Retinal pigment epithelial cell (primary cell): ENCODE measurements at regions not wholly inside any gene's neighbourhood (a gene's known extent, or its start where the extent isn't known, plus 50 kb on each side); places are given as distances from the start of the nearest gene placed in this dataset.

Experiments used
- DNase-seq: peaks from one replicate; pipeline ENCODE4 v3.0.0-alpha.2; 2010; ENCODE audit warnings: low read depth
- H3K4me3 ChIP-seq: 2 replicates; pipeline ENCODE4 v1.5.1; 2011; ENCODE audit warnings: mild to moderate bottlenecking, low read length, control low read depth, moderate library complexity
- CTCF ChIP-seq: conservative IDR thresholded peaks from 2 replicates; pipeline ENCODE4 v1.5.1; 2011; ENCODE audit warnings: low read depth, low read length, control low read depth, inconsistent platforms

GRCh38 chr5:3303777-3304176, 291.9 kb upstream of the IRX1 start:
- no peak for TF ChIP-seq CTCF
- DNase-seq = no peak
- H3K4me3 ChIP-seq = no peak overlapping the region

DNA sequence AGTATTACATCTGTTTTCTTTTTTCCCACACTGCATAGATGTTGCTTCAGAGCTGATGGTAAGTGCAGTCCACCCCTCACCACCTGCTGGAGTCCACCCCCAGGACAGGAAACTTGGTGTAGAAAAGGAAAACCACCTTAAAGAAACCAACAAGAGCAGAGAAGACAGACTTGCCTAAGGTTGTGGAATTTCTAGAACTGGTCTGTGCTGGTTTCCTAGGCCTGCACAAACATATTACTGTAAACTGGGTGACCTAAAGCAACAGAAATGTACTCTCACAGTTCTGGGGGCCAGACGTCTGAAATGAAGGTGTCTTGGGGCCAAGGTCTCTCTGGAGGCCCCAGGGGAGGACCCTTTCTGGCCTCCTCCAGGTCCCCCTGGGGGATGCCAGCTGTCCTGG, 293.4 kb upstream of the IRX1 start:
- H3K4me3 ChIP-seq = no peak overlapping the region
- DNase-seq = no peak
- TF ChIP-seq CTCF = no peak

DNA sequence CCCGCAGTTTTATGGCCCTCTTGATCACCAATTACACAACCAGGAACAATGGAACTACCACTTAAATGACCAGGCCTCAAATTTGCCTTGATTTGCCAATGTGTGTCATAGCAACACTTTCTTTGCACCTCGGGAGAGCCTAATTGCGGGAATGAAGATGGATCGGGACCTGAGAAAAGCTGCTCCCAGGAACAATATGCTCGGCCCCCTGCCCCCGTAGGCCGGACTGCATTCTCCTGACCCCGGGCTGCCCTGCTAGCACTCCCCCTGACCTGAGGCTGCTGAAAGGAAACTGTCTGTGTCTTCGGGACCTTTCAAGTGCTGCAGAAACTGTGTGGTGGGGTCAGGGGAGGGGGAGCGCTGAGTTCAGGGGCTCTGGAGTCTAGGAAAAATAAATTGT, 294.3 kb upstream of the IRX1 start:
- no peak for TF ChIP-seq CTCF
- no peak overlapping the region for H3K4me3 ChIP-seq
- DNase-seq = no peak

DNA sequence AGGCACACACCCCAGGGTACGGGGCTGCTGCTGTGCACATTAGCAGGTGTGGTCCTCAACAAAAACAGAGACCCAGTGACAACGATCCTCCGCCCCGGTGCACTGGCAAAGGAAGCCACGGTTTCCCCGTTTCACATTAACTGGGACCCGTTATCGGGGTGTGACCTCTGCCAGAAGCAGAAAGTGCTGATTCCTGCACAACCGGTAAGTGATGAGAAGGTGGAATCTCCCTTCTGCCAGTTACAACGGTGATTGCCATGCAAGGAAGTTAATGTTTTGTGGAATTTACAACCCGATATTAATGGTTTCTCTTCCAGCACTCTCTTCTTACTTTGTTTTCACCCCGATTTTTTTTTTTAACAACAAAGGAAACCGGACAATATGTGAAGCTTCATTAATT, 294.9 kb upstream of the IRX1 start:
- no peak overlapping the region for H3K4me3 ChIP-seq
- no peak for TF ChIP-seq CTCF
- no peak for DNase-seq

- no peak for DNase-seq
- no peak overlapping the region for H3K4me3 ChIP-seq
- no peak for TF ChIP-seq CTCF
Observed at GRCh38 chr5:3299441-3299840, 296.2 kb upstream of the IRX1 start.

DNA sequence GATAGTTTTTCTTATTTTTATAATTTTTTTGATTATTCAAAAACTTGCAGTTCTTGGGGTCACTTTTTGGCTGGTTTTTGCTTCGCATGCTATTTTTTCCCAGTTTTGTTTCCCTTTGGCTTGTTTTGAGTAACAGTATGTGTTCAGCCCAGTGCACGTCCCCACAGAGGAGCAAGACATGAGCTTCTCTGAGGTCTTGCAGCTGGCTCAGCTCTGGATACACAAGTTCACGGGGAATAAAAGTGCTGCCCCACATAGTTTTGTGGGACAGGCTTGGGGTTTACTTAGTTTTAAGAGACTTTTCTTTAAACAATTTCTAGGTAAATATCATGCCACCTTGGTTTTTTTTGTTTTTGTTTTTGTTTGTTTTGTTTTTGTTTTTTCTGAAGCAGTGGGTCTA, 297.8 kb upstream of the IRX1 start:
- DNase-seq = no peak
- no peak overlapping the region for H3K4me3 ChIP-seq
- TF ChIP-seq CTCF = no peak

DNA sequence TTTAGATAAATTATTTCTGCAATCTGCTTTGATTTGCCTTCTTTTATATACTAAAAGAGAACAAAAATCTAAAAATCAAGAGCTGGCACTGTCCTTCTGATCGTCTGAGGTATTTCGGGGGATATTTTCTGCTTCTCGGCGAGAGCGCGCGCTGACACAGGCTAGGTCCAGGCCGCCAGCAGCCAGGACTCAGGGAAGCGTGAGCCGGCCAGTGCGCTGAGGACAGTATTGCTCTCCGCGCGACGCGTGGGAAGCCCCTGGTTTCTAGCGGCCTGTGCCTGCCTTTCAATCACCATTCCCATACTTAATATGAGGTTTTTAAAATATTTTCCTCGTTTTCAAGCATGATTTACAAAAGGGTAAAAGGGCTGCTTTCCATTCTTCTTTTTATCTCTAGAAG, 307.3 kb upstream of the IRX1 start:
- no peak overlapping the region for H3K4me3 ChIP-seq
- no peak for DNase-seq
- no peak for TF ChIP-seq CTCF
